ENCODE measurements at regions not wholly inside any gene's neighbourhood (a gene's known extent, or its start where the extent isn't known, plus 50 kb on each side); places are given as distances from the start of the nearest gene placed in this dataset.

DNA sequence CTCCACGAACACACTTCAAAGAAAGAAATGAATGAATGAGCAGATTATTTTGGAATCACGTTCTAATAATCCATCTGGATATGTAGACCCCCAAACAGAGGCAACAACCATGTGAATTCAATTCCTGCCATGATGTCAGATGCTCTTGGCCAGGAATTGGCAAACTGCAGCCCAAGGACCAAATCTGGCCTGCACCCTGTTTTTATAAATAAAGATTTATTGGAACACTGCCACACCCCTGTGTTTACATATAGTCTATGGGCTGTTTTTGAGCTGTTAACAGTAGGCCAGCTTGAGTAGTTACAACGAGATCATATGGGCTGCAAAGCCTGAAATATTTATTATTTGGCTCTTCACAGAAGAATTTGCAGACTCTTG is 336.0 kb upstream of the ZFHX3 start:
- Histone ChIP-seq H3K9me3 (ENCODE audit: control insufficient read depth, insufficient read depth, low read depth, low read length) (no peaks in the 10 kb centered on the region), H3K36me3 (ENCODE audit: control insufficient read depth, insufficient read depth, low read length) (no peaks in the 10 kb centered on the region), H3K4me2 (ENCODE audit: extremely low read depth, insufficient read depth, low read length) (no peak overlapping the region), H3K79me2 (ENCODE audit: control insufficient read depth, insufficient read depth, low read length) (no peaks in the 10 kb centered on the region), H3K27me3 (ENCODE audit: control insufficient read depth, insufficient read depth, low read length) (no peaks in the 10 kb centered on the region), H3K4me1 (ENCODE audit: control insufficient read depth, extremely low read depth, insufficient read depth, low read length) (no peaks in the 10 kb centered on the region), H3K9ac (ENCODE audit: insufficient read depth, low read length) (no peak overlapping the region), H4K20me1 (ENCODE audit: control insufficient read depth, extremely low read depth, insufficient read depth, low read length) (no peaks in the 10 kb centered on the region), H3K27ac (ENCODE audit: insufficient read depth, low read length) (no peak overlapping the region), H2AFZ (ENCODE audit: low read length) (no peak overlapping the region), H3K4me3 (replicated peaks in 1 of 4; ENCODE audit: control extremely low read depth in 1 of 4, insufficient read depth in 1 of 4, low read depth in 3 of 4, low read length in 4 of 4) (no peak overlapping the region)
- TF ChIP-seq, protein P1, sequence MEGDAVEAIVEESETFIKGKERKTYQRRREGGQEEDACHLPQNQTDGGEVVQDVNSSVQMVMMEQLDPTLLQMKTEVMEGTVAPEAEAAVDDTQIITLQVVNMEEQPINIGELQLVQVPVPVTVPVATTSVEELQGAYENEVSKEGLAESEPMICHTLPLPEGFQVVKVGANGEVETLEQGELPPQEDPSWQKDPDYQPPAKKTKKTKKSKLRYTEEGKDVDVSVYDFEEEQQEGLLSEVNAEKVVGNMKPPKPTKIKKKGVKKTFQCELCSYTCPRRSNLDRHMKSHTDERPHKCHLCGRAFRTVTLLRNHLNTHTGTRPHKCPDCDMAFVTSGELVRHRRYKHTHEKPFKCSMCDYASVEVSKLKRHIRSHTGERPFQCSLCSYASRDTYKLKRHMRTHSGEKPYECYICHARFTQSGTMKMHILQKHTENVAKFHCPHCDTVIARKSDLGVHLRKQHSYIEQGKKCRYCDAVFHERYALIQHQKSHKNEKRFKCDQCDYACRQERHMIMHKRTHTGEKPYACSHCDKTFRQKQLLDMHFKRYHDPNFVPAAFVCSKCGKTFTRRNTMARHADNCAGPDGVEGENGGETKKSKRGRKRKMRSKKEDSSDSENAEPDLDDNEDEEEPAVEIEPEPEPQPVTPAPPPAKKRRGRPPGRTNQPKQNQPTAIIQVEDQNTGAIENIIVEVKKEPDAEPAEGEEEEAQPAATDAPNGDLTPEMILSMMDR (conservative IDR thresholded peaks at IDR 0.05 in 1 of 2, IDR thresholded peaks at IDR 0.05 in 1 of 2; ENCODE audit: low read depth in 1 of 2, low read length in 2 of 2) = no peak
- no peak for TF ChIP-seq EZH2 (IDR thresholded peaks at IDR 0.05; ENCODE audit: low read length, missing control alignments)
- peak in 1 of 2 donors; percentile 13 for DNase-seq (ENCODE audit: low read depth in 2 of 2)

DNA sequence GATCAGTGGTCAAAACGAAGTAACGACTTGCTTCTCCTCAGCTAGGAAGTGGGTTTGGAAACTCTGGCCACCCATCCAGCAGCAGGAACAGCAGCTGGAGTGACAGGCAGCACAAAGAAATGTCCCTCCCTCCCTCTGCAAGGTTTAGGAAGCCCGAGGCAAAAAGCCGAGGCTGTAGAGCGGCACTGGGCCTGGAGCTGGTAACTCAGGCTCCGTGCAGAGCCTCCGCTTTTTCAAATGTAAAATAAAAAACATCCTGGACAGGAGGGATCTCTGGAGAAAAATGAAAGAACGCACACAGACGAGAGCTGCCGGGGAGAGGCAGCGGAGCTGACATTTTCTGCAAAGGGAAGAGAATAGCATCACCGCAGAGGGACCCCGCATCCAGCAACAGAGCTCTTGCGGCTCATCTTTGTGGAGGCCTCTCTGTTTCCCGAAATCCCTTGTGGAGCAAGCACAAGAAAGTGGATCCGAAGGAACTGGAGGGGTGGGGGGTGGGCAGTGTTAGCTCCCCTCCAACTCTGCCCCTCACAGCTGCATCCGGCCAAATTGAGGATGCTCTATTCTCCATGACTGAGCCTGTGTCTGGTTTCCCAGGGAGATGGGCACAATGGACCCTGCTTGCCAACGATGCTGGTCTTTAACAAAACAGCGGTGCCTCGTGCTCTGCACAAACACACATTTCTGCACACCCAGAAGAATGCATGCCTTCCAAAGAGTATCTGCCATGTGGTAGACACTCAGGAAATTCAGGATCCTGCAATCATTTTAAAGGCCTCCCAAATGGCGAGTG is 335.5 kb upstream of the ZFHX3 start:
- Histone ChIP-seq H3K9me3 (ENCODE audit: control insufficient read depth, insufficient read depth, low read depth, low read length) (no peaks in the 10 kb centered on the region), H3K4me3 (replicated peaks in 1 of 4; ENCODE audit: control extremely low read depth in 1 of 4, insufficient read depth in 1 of 4, low read depth in 3 of 4, low read length in 4 of 4) (no peak overlapping the region), H4K20me1 (ENCODE audit: control insufficient read depth, extremely low read depth, insufficient read depth, low read length) (no peaks in the 10 kb centered on the region), H3K27me3 (ENCODE audit: control insufficient read depth, insufficient read depth, low read length) (no peaks in the 10 kb centered on the region), H3K79me2 (ENCODE audit: control insufficient read depth, insufficient read depth, low read length) (no peaks in the 10 kb centered on the region), H3K27ac (ENCODE audit: insufficient read depth, low read length) (no peak overlapping the region), H3K36me3 (ENCODE audit: control insufficient read depth, insufficient read depth, low read length) (no peaks in the 10 kb centered on the region), H3K4me1 (ENCODE audit: control insufficient read depth, extremely low read depth, insufficient read depth, low read length) (no peaks in the 10 kb centered on the region), H3K9ac (ENCODE audit: insufficient read depth, low read length) (no peak overlapping the region), H3K4me2 (ENCODE audit: extremely low read depth, insufficient read depth, low read length) (no peak overlapping the region), H2AFZ (ENCODE audit: low read length) (no peak overlapping the region)
- TF ChIP-seq, protein P1 (conservative IDR thresholded peaks at IDR 0.05 in 1 of 2, IDR thresholded peaks at IDR 0.05 in 1 of 2; ENCODE audit: low read depth in 1 of 2, low read length in 2 of 2) = no peak
- TF ChIP-seq EZH2 (IDR thresholded peaks at IDR 0.05; ENCODE audit: low read length, missing control alignments) = no peak
- no peak for DNase-seq (ENCODE audit: low read depth in 2 of 2)

DNA sequence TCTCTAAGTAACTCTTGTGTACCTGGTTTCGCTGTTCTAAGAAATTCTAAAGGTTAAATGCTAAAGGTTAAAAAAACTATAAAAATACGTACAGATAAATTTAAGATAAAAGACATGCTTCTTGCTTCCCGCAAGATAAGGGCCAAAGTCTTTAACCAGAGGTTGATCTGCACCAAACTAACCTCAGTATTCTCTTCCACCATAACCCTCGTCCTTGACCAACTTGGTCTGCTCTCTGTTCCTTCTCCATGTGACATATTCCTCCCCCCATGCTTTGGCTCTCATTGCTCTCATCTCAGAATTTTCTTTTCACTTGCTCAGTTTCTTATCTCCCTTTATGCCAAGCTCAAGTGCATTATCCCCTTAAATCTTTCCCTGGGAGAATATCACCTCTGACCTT is 330.5 kb upstream of the ZFHX3 start:
- Histone ChIP-seq H3K4me2 (ENCODE audit: extremely low read depth, insufficient read depth, low read length) (no peak overlapping the region), H3K36me3 (ENCODE audit: control insufficient read depth, insufficient read depth, low read length) (no peaks in the 10 kb centered on the region), H3K27me3 (ENCODE audit: control insufficient read depth, insufficient read depth, low read length) (no peaks in the 10 kb centered on the region), H4K20me1 (ENCODE audit: control insufficient read depth, extremely low read depth, insufficient read depth, low read length) (no peaks in the 10 kb centered on the region), H3K4me3 (replicated peaks in 1 of 4; ENCODE audit: control extremely low read depth in 1 of 4, insufficient read depth in 1 of 4, low read depth in 3 of 4, low read length in 4 of 4) (no peak overlapping the region), H3K27ac (ENCODE audit: insufficient read depth, low read length) (no peak overlapping the region), H3K4me1 (ENCODE audit: control insufficient read depth, extremely low read depth, insufficient read depth, low read length) (no peaks in the 10 kb centered on the region), H3K9me3 (ENCODE audit: control insufficient read depth, insufficient read depth, low read depth, low read length) (no peaks in the 10 kb centered on the region), H2AFZ (ENCODE audit: low read length) (no peak overlapping the region), H3K79me2 (ENCODE audit: control insufficient read depth, insufficient read depth, low read length) (no peaks in the 10 kb centered on the region), H3K9ac (ENCODE audit: insufficient read depth, low read length) (no peak overlapping the region)
- DNase-seq (ENCODE audit: low read depth in 2 of 2) = no peak
- TF ChIP-seq EZH2 (IDR thresholded peaks at IDR 0.05; ENCODE audit: low read length, missing control alignments) = no peak
- TF ChIP-seq, protein P1 (conservative IDR thresholded peaks at IDR 0.05 in 1 of 2, IDR thresholded peaks at IDR 0.05 in 1 of 2; ENCODE audit: low read depth in 1 of 2, low read length in 2 of 2) = no peak

Data from fibroblast of lung (primary cell).